H1 (cell line): ENCODE measurements at regions not wholly inside any gene's neighbourhood (a gene's known extent, or its start where the extent isn't known, plus 50 kb on each side); places are given as distances from the start of the nearest gene placed in this dataset.

Experiments
- CBX8 ChIP-seq: fragments of 300-800, 300-1000 bp; sonication (generic); IDR thresholded peaks from 2 replicates; pipeline ENCODE4 v1.7.1; 2016; ENCODE audit warnings: low read depth, low read length, borderline replicate concordance
- FOSL1 ChIP-seq: IDR thresholded peaks from 2 replicates; pipeline ENCODE4 v1.6.1; 2011; ENCODE audit warnings: mild to moderate bottlenecking, low read depth, low read length, moderate library complexity; ENCODE audit not compliant: insufficient read depth
- JUN ChIP-seq: IDR thresholded peaks from 2 replicates; pipeline ENCODE4 v1.6.1; 2011; ENCODE audit warnings: low read depth, mild to moderate bottlenecking, improper control_type of control experiment, low read length
- KDM5A ChIP-seq: fragments of 200-600 bp; IDR thresholded peaks from 2 replicates; pipeline ENCODE4 v1.7.1; 2012; ENCODE audit warnings: mild to moderate bottlenecking, low read length, inconsistent platforms, mixed read lengths
- RBBP5 ChIP-seq: IDR thresholded peaks from 2 replicates; pipeline ENCODE4 v1.7.1; 2012; ENCODE audit warnings: low read depth, mild to moderate bottlenecking, inconsistent platforms, low read length, moderate library complexity, borderline replicate concordance
- TAF1 ChIP-seq: IDR thresholded peaks from 2 replicates; pipeline ENCODE4 v1.6.1; 2011; ENCODE audit warnings: mild to moderate bottlenecking, low read depth, low read length
- TF ChIP-seq, protein P1 (sequence below): fragments of 300-600 bp; sonication (generic); IDR thresholded peaks from 2 replicates; pipeline ENCODE4 v1.7.1; 2012; ENCODE audit warnings: low read length, moderate library complexity, mild to moderate bottlenecking, inconsistent platforms; ENCODE audit not compliant: insufficient replicate concordance
- TF ChIP-seq, protein P2 (sequence below): IDR thresholded peaks from 2 replicates; pipeline ENCODE4 v1.6.1; 2011; ENCODE audit warnings: low read length, improper control_type of control experiment

DNA sequence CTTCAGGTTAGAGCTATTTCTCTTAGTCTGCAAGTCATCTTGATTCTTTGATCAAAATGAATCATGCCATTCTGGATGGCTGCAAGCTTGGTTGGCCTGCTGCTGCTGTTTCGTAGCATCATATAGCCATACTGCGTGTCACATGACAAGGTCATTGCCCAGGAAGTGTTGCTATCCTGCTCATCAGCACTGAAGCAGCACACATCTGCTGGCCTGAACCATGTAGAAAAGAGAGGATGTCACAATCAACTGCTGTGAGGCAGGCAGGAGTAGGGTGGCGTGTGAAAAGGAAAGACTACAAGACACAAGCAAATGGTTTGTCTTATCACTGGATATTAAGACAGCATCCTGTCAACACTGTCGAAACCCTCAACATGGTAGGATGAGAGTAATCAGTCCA lies 376.7 kb upstream of the RORB start (continued):
- TF ChIP-seq, protein P1, sequence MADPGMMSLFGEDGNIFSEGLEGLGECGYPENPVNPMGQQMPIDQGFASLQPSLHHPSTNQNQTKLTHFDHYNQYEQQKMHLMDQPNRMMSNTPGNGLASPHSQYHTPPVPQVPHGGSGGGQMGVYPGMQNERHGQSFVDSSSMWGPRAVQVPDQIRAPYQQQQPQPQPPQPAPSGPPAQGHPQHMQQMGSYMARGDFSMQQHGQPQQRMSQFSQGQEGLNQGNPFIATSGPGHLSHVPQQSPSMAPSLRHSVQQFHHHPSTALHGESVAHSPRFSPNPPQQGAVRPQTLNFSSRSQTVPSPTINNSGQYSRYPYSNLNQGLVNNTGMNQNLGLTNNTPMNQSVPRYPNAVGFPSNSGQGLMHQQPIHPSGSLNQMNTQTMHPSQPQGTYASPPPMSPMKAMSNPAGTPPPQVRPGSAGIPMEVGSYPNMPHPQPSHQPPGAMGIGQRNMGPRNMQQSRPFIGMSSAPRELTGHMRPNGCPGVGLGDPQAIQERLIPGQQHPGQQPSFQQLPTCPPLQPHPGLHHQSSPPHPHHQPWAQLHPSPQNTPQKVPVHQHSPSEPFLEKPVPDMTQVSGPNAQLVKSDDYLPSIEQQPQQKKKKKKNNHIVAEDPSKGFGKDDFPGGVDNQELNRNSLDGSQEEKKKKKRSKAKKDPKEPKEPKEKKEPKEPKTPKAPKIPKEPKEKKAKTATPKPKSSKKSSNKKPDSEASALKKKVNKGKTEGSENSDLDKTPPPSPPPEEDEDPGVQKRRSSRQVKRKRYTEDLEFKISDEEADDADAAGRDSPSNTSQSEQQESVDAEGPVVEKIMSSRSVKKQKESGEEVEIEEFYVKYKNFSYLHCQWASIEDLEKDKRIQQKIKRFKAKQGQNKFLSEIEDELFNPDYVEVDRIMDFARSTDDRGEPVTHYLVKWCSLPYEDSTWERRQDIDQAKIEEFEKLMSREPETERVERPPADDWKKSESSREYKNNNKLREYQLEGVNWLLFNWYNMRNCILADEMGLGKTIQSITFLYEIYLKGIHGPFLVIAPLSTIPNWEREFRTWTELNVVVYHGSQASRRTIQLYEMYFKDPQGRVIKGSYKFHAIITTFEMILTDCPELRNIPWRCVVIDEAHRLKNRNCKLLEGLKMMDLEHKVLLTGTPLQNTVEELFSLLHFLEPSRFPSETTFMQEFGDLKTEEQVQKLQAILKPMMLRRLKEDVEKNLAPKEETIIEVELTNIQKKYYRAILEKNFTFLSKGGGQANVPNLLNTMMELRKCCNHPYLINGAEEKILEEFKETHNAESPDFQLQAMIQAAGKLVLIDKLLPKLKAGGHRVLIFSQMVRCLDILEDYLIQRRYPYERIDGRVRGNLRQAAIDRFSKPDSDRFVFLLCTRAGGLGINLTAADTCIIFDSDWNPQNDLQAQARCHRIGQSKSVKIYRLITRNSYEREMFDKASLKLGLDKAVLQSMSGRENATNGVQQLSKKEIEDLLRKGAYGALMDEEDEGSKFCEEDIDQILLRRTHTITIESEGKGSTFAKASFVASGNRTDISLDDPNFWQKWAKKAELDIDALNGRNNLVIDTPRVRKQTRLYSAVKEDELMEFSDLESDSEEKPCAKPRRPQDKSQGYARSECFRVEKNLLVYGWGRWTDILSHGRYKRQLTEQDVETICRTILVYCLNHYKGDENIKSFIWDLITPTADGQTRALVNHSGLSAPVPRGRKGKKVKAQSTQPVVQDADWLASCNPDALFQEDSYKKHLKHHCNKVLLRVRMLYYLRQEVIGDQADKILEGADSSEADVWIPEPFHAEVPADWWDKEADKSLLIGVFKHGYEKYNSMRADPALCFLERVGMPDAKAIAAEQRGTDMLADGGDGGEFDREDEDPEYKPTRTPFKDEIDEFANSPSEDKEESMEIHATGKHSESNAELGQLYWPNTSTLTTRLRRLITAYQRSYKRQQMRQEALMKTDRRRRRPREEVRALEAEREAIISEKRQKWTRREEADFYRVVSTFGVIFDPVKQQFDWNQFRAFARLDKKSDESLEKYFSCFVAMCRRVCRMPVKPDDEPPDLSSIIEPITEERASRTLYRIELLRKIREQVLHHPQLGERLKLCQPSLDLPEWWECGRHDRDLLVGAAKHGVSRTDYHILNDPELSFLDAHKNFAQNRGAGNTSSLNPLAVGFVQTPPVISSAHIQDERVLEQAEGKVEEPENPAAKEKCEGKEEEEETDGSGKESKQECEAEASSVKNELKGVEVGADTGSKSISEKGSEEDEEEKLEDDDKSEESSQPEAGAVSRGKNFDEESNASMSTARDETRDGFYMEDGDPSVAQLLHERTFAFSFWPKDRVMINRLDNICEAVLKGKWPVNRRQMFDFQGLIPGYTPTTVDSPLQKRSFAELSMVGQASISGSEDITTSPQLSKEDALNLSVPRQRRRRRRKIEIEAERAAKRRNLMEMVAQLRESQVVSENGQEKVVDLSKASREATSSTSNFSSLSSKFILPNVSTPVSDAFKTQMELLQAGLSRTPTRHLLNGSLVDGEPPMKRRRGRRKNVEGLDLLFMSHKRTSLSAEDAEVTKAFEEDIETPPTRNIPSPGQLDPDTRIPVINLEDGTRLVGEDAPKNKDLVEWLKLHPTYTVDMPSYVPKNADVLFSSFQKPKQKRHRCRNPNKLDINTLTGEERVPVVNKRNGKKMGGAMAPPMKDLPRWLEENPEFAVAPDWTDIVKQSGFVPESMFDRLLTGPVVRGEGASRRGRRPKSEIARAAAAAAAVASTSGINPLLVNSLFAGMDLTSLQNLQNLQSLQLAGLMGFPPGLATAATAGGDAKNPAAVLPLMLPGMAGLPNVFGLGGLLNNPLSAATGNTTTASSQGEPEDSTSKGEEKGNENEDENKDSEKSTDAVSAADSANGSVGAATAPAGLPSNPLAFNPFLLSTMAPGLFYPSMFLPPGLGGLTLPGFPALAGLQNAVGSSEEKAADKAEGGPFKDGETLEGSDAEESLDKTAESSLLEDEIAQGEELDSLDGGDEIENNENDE: no peak
- no peak for TF ChIP-seq CBX8
- TF ChIP-seq KDM5A: no peak
- TF ChIP-seq, protein P2, sequence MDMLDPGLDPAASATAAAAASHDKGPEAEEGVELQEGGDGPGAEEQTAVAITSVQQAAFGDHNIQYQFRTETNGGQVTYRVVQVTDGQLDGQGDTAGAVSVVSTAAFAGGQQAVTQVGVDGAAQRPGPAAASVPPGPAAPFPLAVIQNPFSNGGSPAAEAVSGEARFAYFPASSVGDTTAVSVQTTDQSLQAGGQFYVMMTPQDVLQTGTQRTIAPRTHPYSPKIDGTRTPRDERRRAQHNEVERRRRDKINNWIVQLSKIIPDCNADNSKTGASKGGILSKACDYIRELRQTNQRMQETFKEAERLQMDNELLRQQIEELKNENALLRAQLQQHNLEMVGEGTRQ: no peak
- TF ChIP-seq JUN: no peak
- TF ChIP-seq FOSL1: no peak
- TF ChIP-seq TAF1: no peak
- no peak for TF ChIP-seq RBBP5
